Sciatic nerve (tissue), 2 donors: ENCODE measurements at regions not wholly inside any gene's neighbourhood (a gene's known extent, or its start where the extent isn't known, plus 50 kb on each side); places are given as distances from the start of the nearest gene placed in this dataset.
"Not testable (repeated sequence)": the region's sequence is repeated elsewhere in the genome, so short reads cannot be mapped to it uniquely, and the experiment has no call there.

Source experiments
- ATAC-seq: fragments of 200-7000 bp; cut with Tn5 transposase; one replicate; pipeline ENCODE4 v1.9.1; 2020; ENCODE audit warnings: mild to moderate bottlenecking, moderate library complexity
- DNase-seq: peaks from one replicate; pipeline ENCODE4 v3.0.0-alpha.2; 2020; ENCODE audit warnings: low spot score
- intact Hi-C: fragments of 100-400 bp; cut with DNase I; formaldehyde crosslinking; loops from one replicate; pipeline ENCODE4 v1.14.2; 2022
- donor health status: DM: no; HTN: no; CAD: no.
- donor health status: DM: no; HTN: no; CAD: no.

DNA sequence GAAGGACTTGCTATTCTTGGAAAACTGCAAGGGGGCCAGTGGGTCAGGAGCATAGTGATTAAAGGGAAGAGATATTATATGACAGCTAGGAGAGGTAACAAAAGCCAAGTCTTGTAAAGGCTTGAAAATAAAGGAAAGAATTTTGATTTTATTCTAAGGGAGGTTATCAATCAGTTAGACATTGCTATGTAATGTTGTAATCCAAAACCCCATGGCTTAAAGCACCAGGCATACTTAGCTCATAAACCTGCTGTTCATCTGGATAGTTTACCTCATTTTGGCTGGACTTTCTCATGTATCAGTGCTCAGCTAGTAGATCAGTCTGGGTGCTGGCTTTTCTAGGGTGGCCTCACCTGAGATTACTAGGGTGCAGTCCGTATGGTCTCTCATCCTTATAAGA is 680.9 kb upstream of the LMO3 start:
- intact Hi-C loops: no loop called here
- ATAC-seq (no peak), DNase-seq (no peak)

DNA sequence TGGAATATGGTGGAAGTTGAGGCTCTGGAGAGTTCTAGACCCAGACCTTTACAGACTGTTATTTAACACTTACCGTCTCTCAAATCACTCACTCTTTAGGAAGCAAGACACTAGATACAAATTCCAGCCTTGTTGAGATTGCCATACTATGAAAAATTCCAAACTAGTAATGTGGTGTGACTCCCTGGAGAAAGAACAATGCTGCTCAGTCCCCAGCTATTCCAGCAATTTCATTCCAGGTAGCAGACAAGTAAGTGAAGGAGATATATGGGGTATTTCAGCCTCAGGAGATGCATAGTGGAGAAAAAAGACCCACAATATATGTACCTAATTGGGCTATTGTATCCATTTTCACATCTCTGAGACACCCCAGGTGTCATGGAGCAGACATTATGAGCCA is 678.9 kb upstream of the LMO3 start:
- no peak for DNase-seq
- ATAC-seq: no peak
- intact Hi-C loops: no loop called here

- no peak for ATAC-seq
- intact Hi-C loops: no loop called here
- no peak for DNase-seq
These were observed 677.6 kb upstream of the LMO3 start for GRCh38 chr12:17283563-17283962.

GRCh38 chr12:17282169-17282568 is 676.2 kb upstream of the LMO3 start:
- DNase-seq, ATAC-seq, intact Hi-C loops: not testable (repeated sequence)

GRCh38 chr12:17278946-17279345 is 673.0 kb upstream of the LMO3 start:
- intact Hi-C loops: no loop called here
- ATAC-seq (no peak), DNase-seq (no peak)

DNA sequence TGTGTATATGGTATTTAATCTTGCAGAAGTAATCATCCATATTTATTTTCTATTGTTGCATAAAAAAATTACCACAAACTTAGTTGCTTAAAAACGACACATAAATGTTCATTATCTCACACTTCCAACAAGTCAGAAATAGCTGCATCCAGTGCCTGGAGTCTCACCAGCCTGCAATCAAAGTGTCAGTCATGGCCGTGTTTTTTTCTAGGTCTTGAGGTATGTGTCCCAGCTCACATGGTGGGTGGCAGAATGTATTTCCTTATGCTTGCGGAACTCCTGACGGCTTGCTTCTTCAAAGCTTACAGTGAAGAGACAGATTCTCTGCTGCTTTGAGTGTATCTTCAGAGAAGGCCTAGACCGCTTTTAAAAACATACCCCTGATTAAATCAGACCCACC is 670.2 kb upstream of the LMO3 start:
- intact Hi-C loops: no loop called here
- no peak for ATAC-seq

DNA sequence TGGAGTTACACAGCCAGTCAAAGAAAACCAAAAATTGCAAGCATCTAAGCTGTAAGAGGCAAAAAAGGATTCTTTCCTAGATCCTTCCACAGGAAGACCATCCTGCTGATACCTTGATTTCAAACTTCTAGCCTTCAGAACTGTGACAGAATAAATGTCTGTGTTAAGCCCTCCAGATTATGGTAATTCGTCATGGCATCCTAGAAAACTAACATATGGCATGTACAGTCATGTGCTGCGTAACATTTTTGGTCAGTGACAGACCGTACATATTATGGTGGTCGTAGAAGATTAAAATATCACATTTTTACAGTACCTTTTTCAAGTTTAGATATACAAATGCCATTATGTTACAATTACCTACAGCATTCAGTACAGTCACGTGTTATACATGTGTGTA is 660.9 kb upstream of the LMO3 start:
- intact Hi-C loops: no loop called here
- ATAC-seq: no peak
- DNase-seq: no peak

More for the DNA sequence above, 670.2 kb upstream of the LMO3 start:
- DNase-seq: no peak

GRCh38 chr12:17264603-17265002 is 658.6 kb upstream of the LMO3 start:
- DNase-seq (no peak), ATAC-seq (no peak)
- intact Hi-C loops: no loop called here

DNA sequence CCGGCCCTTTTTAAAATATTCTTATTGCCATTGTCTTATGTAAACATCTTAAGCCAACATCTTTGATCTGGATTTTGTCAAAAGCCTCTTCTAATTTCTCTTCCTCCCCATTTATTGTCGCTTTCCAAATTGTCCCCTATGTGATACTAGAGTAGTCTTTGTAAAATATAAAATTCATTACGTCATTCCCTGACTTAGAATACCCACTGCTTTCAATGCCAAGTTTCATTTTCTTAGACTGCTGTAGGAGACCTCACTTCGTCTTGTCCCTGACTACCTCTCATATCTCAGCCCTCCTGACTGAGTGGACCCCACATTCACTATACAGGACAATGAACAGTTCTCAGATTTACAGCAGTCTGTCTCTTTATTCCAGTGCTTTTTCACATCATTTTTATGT is 633.9 kb upstream of the LMO3 start:
- intact Hi-C loops: no loop called here
- ATAC-seq (no peak), DNase-seq (no peak)

- intact Hi-C loops: no loop called here
- no peak for ATAC-seq
- DNase-seq: no peak
These were observed 630.0 kb upstream of the LMO3 start for GRCh38 chr12:17235996-17236395.

DNA sequence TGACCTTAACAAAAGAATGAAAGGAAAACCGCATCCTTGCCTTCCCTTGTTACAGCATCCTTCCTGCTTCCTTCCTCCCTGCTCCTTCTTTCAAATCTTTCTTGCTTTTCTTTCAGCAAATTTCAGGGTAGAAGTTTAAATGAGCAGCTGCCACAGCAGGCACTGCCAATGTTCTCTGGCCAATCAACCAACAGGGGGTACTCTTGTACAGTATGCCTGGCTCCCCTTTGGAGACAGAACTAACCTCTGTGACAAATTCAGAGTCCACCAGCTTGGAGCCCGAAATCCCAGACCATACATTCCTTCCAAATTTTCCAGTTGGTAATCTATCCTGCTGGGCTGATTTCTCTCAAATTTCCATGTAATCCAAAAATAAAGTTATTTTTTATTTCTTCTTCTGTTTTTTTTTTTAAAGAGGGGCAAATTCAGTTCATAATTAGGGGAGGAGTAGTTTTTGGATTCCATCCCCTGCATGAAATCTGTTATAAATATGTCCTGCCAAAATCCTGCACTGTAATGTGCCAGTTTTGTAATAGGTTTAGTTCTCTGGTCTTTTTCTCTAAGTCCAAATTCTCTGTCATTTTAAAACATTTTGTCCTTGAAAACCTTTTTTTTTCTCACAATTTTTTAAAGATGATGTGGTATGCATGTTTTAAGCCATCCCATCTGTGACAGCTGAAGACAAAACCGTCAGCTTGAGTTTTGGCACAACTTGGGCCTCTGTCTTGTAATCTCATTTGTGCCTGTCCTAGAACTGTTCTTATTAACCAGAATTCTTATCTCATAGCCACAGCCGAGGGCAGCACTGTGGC is 610.0 kb upstream of the LMO3 start:
- no peak for ATAC-seq
- intact Hi-C loops: no loop called here
- DNase-seq: no peak

GRCh38 chr12:17214929-17215328 is 609.0 kb upstream of the LMO3 start:
- ATAC-seq: no peak
- DNase-seq: no peak
- intact Hi-C loops: no loop called here

GRCh38 chr12:17206553-17206952 is 600.6 kb upstream of the LMO3 start:
- intact Hi-C loops: no loop called here
- ATAC-seq: no peak

GRCh38 chr12:17204289-17205054 is 598.5 kb upstream of the LMO3 start:
- intact Hi-C loops: no loop called here
- ATAC-seq: no peak

More at GRCh38 chr12:17206553-17206952, 600.6 kb upstream of the LMO3 start:
- no peak for DNase-seq

GRCh38 chr12:17203497-17203896 is 597.5 kb upstream of the LMO3 start:
- ATAC-seq (peak; percentile 22), DNase-seq (no peak)
- intact Hi-C loops: no loop called here

More at GRCh38 chr12:17204289-17205054, 598.5 kb upstream of the LMO3 start:
- DNase-seq: no peak

DNA sequence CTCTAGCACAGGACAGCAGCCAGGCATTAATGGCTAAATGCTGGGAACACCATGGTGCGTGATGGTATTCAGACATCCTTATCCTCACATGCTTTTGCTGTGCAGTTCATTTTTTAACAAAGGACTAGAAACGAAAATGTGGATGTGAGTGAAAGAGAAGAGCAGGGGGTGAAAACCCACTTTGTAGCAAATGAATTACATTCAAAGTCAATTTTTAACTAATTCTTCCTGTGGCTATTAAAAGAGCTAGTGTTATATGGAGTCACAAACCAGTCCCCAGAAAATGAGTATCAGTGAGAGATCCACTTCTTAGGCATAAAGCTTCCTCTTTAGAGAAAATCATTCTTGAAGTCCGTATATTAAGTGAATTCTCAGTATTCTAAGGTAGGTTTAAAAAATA is 592.0 kb upstream of the LMO3 start:
- ATAC-seq: no peak
- no peak for DNase-seq
- intact Hi-C loops: no loop called here

DNA sequence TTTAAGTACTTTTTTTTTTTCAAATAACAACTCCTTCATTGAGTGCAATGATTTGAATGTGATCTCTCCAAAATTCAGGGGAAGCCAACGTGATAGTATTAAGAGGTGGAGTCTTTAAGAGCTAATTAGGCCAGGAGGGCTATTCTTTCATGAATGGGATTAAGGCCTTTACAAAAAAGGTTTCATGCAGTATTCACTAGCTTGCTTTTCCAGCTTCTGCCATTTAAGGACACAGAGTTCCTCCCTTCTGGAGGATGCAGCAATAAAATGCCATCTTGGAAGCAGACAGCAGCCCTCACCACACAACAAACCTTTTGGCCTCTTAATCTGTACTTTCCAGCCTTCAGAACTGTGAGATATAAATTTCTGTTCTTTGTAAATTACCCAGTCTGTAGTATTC is 586.8 kb upstream of the LMO3 start:
- no peak for DNase-seq
- ATAC-seq: no peak
- intact Hi-C loops: no loop called here

DNA sequence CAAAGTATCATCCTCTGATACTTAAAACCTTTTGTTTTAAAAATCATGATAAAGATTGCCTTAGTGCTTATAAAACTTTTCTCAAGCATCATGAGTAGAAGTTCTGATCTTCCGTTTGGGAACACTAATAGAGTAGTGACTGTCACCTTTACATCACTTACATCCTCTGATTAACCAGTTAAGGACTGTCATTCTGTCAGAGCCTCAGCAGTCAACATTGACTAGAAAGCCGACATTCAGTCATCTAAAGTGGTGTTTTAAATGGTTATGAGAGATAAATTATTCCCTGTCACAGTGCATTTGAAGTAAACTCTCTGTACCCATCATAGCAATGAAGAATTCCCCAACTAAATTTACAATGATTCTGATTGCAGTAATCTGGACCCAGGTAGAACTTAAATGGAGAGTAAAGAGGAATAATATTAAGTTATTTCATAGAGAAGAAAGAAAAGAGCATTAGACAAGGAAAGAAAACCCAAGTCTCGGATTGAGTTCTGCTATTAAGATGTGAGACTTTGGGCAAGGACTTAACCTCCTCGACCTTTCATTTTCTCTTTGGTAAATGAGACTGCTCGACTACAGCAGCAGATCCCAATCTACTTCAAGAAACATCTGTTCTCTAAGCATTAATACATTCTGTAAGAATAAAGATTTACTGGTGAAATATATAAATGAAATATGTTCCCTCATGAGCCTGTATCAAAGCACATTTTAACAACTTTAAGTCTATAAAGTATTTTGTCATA is 563.9 kb upstream of the LMO3 start:
- no peak for DNase-seq
- ATAC-seq: no peak
- intact Hi-C loops: no loop called here

- ATAC-seq: no peak
These were observed 553.7 kb upstream of the LMO3 start for GRCh38 chr12:17159506-17160300.

More at GRCh38 chr12:17159506-17160300, 553.7 kb upstream of the LMO3 start:
- intact Hi-C loops: no loop called here
- no peak for DNase-seq
